GM18520 (cell line): ENCODE measurements at regions not wholly inside any gene's neighbourhood (a gene's known extent, or its start where the extent isn't known, plus 50 kb on each side); places are given as distances from the start of the nearest gene placed in this dataset.

Source experiments
- ATAC-seq: cut with Tn5 transposase; IDR thresholded peaks from one replicate; pipeline ENCODE4 v1.9.1; 2021; ENCODE audit not compliant: unreplicated experiment

DNA sequence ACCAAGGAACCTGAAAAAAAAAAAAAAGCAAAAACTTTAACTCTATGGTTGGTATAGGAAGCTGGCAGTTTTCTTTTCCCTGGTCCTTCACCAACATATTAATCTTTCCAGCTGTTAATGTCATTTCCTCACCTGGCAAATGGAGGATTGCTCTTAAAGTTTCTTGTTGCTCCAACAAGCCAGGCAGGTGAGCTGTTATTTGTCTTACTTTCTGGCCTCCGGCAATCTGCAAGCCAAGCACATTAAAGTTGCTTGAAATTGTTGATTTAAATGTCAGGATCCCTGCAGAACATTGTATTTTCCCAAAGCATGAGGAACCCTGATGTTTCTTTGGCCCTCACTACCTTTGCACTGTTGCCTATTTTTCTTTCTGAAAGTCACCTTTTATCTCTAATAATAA, 664.9 kb downstream of the METTL4 start:
- ATAC-seq, result no peak

GRCh38 chr18:1907470-1908206, 663.7 kb downstream of the METTL4 start:
- no peak for ATAC-seq

DNA sequence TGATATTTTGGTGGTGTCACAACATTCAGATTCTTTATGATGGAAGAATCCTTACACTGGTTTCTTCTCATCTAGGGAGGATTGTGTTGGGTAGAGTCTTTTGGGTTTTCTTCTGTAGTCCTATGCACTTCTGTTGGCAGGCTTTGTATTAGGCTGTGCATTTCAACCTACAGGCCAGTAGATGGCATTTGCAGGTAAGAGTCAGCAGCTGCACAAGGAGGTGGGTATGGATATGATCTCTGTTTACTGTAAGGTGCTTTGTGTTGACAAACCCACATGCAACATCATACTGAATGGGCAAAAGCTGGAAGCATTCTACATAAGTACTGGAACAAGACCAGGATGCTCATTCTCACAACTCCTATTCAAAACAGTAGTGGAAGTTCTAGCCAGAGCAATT, 656.8 kb downstream of the METTL4 start:
- ATAC-seq, result no peak

GRCh38 chr18:1916869-1917523, 654.3 kb downstream of the METTL4 start:
- ATAC-seq, result no peak

DNA sequence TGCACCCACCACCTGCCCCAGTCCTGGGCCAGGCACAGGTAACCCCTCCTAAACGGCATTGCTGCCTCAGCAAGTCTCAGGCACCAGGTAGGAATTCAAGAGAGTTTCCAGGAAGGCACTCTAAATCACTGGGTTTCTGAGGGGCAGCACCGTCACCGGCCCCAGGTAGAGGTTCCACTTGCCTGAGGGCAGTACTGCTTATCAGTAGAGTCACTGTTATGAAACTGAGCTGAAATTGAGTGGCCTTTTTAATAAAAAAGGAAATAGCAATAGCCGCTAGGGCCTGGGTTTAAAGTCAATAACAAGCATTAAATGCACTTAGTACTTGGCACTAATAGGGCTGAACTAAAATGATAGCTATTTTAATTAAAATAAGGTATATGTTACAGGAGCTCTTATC, 653.7 kb downstream of the METTL4 start:
- ATAC-seq, result no peak

GRCh38 chr18:1922066-1922465, 649.2 kb downstream of the METTL4 start:
- ATAC-seq, result no peak

- no peak for ATAC-seq
These were observed 642.6 kb downstream of the METTL4 start for GRCh38 chr18:1928711-1929110.

DNA sequence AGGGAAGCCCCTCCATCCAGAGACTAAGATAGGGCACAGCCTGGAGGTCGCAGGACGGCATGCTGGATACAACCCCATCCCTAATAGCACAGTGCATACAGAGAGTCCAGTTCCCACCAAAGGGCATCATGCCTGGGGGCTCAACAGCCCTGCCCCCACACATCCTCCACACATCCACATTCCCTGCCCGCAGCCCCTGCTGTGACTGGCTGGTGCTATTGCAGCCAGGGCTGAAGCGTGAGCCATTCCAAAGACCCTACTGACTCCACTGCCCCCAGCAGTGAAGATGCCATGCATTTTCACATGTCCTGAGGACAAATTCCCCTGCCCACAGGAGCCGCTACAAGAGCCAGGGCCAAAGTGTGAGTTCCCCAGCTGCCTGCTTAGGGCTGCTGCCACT, 641.6 kb downstream of the METTL4 start:
- no peak for ATAC-seq

- no peak for ATAC-seq
These were observed 640.7 kb downstream of the METTL4 start for GRCh38 chr18:1930291-1931270.

DNA sequence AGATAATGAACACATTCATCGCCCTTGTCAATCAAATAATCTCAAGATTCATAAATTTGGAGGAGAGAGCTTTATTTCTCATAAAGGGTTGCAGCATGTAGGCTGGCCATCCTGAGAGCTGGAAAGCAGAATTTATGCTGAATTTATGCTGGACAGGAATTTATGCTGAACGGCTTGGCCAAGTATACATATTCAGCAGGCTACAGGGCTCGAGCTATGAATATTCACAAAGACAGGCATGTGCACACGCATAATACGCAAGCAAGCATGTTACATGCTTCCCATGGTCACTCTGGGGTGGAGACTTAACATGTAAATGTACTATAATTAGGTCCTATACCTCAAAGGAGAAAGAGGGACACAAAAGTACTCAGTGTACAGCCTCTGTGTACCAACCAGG, 618.8 kb downstream of the METTL4 start:
- ATAC-seq, result no peak

GRCh38 chr18:1954583-1955312, 616.6 kb downstream of the METTL4 start:
- no peak for ATAC-seq

DNA sequence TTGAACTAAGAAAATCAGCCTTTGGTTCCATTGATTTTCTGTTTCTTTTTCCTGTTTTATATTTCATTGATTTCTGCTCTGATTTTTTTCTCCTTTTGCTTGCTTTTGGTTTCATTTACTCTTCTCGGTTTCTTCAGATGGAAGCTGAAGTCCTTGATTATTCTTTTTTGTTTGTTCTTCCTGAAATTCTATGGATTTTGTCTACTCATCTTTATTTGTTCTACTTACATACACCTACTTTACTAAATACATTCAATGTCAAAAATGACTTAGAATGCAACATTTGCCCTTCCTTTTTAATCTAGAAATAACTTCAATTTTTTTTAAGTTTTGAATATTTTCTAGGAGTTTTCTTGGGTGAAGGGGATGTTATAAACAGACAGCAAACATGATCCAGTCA, 612.5 kb downstream of the METTL4 start:
- ATAC-seq, result no peak

DNA sequence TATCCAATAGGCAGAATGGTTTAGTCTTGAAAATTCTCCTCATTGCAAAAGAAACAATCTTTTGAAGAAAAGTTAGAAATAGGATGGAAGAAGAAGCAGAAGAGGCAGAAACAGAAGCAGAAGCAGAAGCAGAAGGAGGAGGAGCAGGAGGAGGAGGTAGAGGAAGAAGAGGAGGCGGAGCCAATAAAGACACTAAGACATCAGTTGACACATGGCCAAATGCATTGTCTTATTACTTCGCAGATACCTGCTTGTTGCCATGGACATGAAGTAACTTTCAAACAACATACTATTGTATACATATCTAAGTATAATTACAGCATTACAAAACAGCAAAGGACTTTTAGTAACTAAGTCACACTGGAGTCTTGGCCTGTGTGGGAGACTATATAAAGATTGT, 606.3 kb downstream of the METTL4 start:
- ATAC-seq, result no peak

GRCh38 chr18:1965541-1965940, 605.8 kb downstream of the METTL4 start:
- no peak for ATAC-seq

GRCh38 chr18:1968801-1969498, 602.4 kb downstream of the METTL4 start:
- no peak for ATAC-seq

DNA sequence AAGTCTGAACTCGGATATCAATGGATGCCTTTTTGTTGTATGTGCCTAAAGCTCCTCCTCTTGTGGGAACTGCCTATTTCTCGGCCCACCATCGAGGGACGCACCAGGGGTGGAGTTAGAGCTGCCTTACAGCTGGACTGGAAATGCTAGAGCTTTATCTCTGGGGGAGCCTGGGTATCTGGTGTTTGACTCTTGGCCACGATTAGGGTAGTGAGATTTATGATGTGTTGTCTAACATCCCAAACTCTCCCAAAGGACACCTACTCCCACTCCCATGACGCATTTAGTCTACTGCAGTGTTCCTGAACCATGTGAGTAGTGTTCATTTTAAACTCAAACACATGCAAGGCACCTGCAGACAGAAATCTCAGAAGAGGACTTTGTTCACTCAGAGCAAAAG, 594.8 kb downstream of the METTL4 start:
- ATAC-seq, result no peak

DNA sequence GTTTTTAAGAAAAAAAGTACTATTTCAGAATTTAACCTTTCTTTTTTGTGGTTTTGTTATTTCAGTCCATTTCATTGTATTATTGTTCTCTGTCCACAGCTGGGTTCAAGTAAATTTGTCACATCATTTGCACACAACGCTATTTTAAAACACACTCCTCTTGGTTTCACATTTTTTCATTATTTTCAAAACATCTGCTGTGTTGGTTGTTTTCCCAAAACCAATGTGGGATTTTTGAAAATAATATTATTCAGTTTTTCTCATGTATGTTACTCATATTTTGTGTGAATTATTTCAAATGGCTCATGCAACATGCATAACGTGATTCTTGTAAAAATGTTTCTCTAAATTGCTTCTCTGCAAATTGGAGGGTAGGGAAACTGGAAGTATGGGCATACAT, 589.2 kb downstream of the METTL4 start:
- no peak for ATAC-seq

GRCh38 chr18:1983746-1984515, 587.4 kb downstream of the METTL4 start:
- ATAC-seq, result no peak

GRCh38 chr18:1993866-1994265, 577.4 kb downstream of the METTL4 start:
- ATAC-seq, result no peak

DNA sequence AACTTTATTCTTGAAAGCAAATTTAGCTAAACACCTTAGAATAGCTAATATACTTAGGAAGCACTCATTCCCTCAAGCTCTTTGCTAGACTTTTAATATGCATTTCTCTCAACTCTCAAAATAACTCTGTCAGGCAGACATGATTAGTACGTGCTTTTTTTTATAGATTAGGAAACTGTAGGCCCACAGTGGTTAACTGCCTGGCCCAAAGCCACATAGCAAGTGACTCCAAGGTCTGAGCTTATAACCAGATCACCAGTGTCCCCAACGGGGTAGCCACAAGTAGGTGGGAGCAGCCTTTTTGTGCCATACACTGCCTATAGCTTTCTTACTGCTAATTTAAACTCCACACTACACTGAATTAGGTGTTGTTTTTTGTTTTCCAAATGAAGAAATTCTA, 576.8 kb downstream of the METTL4 start:
- no peak for ATAC-seq
